HG03520 (cell line): ENCODE measurements at regions not wholly inside any gene's neighbourhood (a gene's known extent, or its start where the extent isn't known, plus 50 kb on each side); places are given as distances from the start of the nearest gene placed in this dataset.

Experiments used
- ATAC-seq: cut with Tn5 transposase; IDR thresholded peaks from one replicate; pipeline ENCODE4 v1.9.1; 2021; ENCODE audit warnings: mild to moderate bottlenecking, moderate library complexity; ENCODE audit not compliant: unreplicated experiment

GRCh38 chr11:113529606-113530005, 54.4 kb upstream of the DRD2 start:
- ATAC-seq: no peak

- ATAC-seq: no peak
Observed at GRCh38 chr11:113528982-113529381, 53.8 kb upstream of the DRD2 start.

GRCh38 chr11:113526521-113526920, 51.3 kb upstream of the DRD2 start:
- ATAC-seq: no peak
